ENCODE measurements at regions not wholly inside any gene's neighbourhood (a gene's known extent, or its start where the extent isn't known, plus 50 kb on each side); places are given as distances from the start of the nearest gene placed in this dataset.

DNA sequence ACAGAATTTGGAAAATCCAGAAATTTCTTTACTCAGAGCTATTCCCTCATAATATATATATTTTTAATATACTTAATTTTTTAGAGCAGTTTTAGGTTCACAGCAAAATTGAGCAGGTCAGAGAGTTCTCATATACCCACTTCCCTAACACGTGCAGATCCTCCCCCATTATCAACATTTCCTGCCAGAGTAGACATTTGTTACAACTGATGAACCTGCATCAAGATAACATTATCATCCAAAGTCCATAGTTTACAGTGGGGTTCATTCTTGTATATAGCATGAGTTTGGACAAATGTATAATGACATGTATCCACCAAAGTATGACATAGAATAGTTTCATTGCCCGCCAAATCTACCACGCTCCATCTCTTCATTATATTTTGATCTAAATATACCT lies 170.0 kb downstream of the PTEN start:
- TF ChIP-seq POLR2A (IDR thresholded peaks at IDR 0.05; ENCODE audit: extremely low read depth, insufficient read length) (no peak), MYC (IDR thresholded peaks at IDR 0.05; ENCODE audit: low read depth, low read length) (peak; percentile 60)
- TF ChIP-seq, protein P1, sequence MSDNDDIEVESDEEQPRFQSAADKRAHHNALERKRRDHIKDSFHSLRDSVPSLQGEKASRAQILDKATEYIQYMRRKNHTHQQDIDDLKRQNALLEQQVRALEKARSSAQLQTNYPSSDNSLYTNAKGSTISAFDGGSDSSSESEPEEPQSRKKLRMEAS (IDR thresholded peaks at IDR 0.05; ENCODE audit: low read depth, low read length): peak; percentile 72
- TF ChIP-seq, protein P2, sequence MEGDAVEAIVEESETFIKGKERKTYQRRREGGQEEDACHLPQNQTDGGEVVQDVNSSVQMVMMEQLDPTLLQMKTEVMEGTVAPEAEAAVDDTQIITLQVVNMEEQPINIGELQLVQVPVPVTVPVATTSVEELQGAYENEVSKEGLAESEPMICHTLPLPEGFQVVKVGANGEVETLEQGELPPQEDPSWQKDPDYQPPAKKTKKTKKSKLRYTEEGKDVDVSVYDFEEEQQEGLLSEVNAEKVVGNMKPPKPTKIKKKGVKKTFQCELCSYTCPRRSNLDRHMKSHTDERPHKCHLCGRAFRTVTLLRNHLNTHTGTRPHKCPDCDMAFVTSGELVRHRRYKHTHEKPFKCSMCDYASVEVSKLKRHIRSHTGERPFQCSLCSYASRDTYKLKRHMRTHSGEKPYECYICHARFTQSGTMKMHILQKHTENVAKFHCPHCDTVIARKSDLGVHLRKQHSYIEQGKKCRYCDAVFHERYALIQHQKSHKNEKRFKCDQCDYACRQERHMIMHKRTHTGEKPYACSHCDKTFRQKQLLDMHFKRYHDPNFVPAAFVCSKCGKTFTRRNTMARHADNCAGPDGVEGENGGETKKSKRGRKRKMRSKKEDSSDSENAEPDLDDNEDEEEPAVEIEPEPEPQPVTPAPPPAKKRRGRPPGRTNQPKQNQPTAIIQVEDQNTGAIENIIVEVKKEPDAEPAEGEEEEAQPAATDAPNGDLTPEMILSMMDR (IDR thresholded peaks at IDR 0.05; ENCODE audit: low read depth, low read length): no peak
- DNase-seq (ENCODE audit: low read depth): peak; percentile 31
- H3K4me3 ChIP-seq (ENCODE audit: low read depth, low read length): no peak overlapping the region

DNA sequence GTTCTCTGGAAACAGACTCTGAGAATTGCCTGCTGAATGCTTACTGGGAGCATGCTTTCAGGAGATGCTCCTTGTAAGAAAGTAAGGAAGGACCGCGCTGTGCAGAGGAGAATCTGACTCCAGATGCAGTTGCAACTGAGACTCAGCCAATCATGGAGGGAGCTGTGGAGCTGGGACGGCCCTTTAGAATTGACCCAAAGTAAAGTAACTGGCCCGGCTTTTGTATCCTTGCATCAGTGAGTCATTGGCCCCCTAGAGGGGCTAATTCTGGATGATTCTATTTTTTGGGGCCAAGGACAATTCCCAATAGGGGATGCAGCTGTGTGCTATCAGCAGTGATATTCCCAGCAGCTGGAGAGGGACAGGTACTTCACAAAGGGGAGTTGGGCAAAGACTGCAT lies 170.4 kb downstream of the PTEN start:
- H3K4me3 ChIP-seq (ENCODE audit: low read depth, low read length): no peak overlapping the region
- TF ChIP-seq POLR2A (IDR thresholded peaks at IDR 0.05; ENCODE audit: extremely low read depth, insufficient read length) (no peak), MYC (IDR thresholded peaks at IDR 0.05; ENCODE audit: low read depth, low read length) (no peak)
- TF ChIP-seq, protein P2 (IDR thresholded peaks at IDR 0.05; ENCODE audit: low read depth, low read length): no peak
- TF ChIP-seq, protein P1 (IDR thresholded peaks at IDR 0.05; ENCODE audit: low read depth, low read length): no peak
- DNase-seq (ENCODE audit: low read depth): no peak

DNA sequence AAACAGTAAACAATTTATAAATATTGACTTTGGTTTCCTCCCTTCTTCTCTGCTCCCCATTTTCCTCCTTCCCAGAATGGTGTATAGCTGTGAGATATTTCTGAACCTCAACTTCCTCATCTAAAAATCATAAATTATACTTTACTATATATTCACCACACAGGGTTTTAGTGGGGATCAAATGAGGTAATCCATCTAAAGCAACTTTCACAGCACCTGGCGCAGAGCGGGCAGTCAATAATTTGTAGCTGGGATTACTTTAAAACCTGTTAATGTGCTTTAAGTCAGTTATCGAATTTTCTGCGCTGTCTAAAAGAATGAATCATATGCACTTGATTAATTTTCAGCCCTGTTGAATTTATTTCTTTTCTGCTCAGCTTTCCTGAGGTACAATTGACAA lies 172.7 kb downstream of the PTEN start:
- DNase-seq (ENCODE audit: low read depth): no peak
- TF ChIP-seq POLR2A (IDR thresholded peaks at IDR 0.05; ENCODE audit: extremely low read depth, insufficient read length) (no peak), MYC (IDR thresholded peaks at IDR 0.05; ENCODE audit: low read depth, low read length) (no peak)
- TF ChIP-seq, protein P1 (IDR thresholded peaks at IDR 0.05; ENCODE audit: low read depth, low read length): no peak
- TF ChIP-seq, protein P2 (IDR thresholded peaks at IDR 0.05; ENCODE audit: low read depth, low read length): no peak
- H3K4me3 ChIP-seq (ENCODE audit: low read depth, low read length): no peak overlapping the region

DNA sequence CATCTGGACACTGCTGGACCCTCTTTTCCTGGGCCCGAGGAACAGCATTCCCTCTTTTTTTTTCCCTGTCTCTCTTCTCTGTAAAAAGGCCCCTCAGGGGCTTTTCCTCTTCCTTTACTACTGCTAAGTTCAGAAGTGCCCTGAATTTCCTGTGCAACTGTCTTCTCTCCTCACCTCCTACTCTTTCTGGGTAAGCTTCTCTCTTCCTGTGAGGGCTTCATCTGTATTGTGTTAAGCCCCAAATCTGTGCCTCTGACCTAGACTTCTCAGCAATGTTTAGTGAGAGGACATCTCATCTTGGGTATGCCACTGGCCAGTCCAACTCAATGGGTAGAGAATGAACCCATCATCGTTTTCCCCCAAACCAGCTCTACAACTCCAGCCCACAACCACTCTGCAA lies 174.2 kb downstream of the PTEN start:
- TF ChIP-seq, protein P2 (IDR thresholded peaks at IDR 0.05; ENCODE audit: low read depth, low read length): no peak
- TF ChIP-seq POLR2A (IDR thresholded peaks at IDR 0.05; ENCODE audit: extremely low read depth, insufficient read length): no peak
- TF ChIP-seq, protein P1 (IDR thresholded peaks at IDR 0.05; ENCODE audit: low read depth, low read length): no peak
- no peak for TF ChIP-seq MYC (IDR thresholded peaks at IDR 0.05; ENCODE audit: low read depth, low read length)
- DNase-seq (ENCODE audit: low read depth): no peak
- no peak overlapping the region for H3K4me3 ChIP-seq (ENCODE audit: low read depth, low read length)

DNA sequence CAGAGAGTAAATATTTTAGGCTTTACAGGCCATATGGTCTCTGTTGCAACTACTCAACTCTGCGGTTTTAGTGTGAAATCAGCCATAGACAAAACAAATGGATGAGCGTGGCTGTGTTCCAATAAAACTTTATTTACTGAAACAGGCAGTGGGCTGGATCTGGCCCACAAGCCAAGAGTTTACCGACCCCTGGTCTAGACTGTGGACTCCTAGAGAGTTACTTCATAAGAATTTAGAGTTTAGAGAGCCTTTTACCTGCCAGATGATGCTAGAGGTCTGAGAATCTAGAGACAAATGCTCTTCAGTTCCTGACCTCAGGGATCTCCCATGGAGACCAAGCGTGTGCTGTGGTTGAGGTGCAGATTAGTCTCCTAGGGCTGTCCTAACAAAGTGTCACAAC lies 174.8 kb downstream of the PTEN start:
- H3K4me3 ChIP-seq (ENCODE audit: low read depth, low read length): no peak overlapping the region
- DNase-seq (ENCODE audit: low read depth): peak; percentile 47
- TF ChIP-seq MYC (IDR thresholded peaks at IDR 0.05; ENCODE audit: low read depth, low read length) (no peak), POLR2A (IDR thresholded peaks at IDR 0.05; ENCODE audit: extremely low read depth, insufficient read length) (no peak)
- TF ChIP-seq, protein P2 (IDR thresholded peaks at IDR 0.05; ENCODE audit: low read depth, low read length): no peak
- TF ChIP-seq, protein P1 (IDR thresholded peaks at IDR 0.05; ENCODE audit: low read depth, low read length): no peak

Measured in NB4 (cell line).